H1 (cell line): ENCODE measurements at regions not wholly inside any gene's neighbourhood (a gene's known extent, or its start where the extent isn't known, plus 50 kb on each side); places are given as distances from the start of the nearest gene placed in this dataset.

Source experiments
- CTCF ChIA-PET: fragments of 300-600 bp; sonication (Branson Sonifier 250); formaldehyde crosslinking; loops from one replicate; lab custom pipeline; 2021; ENCODE audit not compliant: partially characterized antibody; lab: Charles Lee
- POLR2A ChIA-PET: fragments of 300-600 bp; sonication (Branson Sonifier 250); formaldehyde crosslinking; loops from one replicate; lab custom pipeline; 2021; ENCODE audit warnings: inconsistent platforms; ENCODE audit not compliant: partially characterized antibody; lab: Charles Lee
- DNase-seq, 2 experiments: peaks; one replicate each; pipeline versions ENCODE4 v3.0.0 to v3.0.0-alpha.2; 2010 to 2022; ENCODE audit warnings: low spot score in 2 of 2, low read depth in 1 of 2, mixed read lengths in 1 of 2
- FAIRE-seq: peaks from 2 replicates; lab custom pipeline; 2011; peaks lifted over from hg19 to GRCh38; lab: Jason Lieb, UNC
- H2AFZ ChIP-seq: 2 replicates; pipeline ENCODE4 v1.8.1; 2012; ENCODE audit warnings: low read length, inconsistent platforms
- H2AK5ac ChIP-seq: 2 replicates; pipeline ENCODE4 v1.6.1; 2013; ENCODE audit warnings: low read depth, low read length
- H2BK120ac ChIP-seq: replicated peaks from 2 replicates; pipeline ENCODE3; 2013; ENCODE audit warnings: low read depth, low read length, inconsistent platforms
- H2BK12ac ChIP-seq: 2 replicates; pipeline ENCODE4 v1.6.1; 2013; ENCODE audit warnings: low read depth, low read length
- H2BK15ac ChIP-seq: 2 replicates; pipeline ENCODE4 v1.6.1; 2013; ENCODE audit warnings: low read length
- H2BK20ac ChIP-seq: 2 replicates; pipeline ENCODE4 v1.6.1; 2013; ENCODE audit warnings: low read length
- H2BK5ac ChIP-seq: 2 replicates; pipeline ENCODE4 v1.6.1; 2013; ENCODE audit warnings: low read depth, low read length
- H3K14ac ChIP-seq: 2 replicates; pipeline ENCODE4 v1.6.1; 2013; ENCODE audit warnings: inconsistent platforms; ENCODE audit not compliant: insufficient read length
- H3K18ac ChIP-seq: 2 replicates; pipeline ENCODE4 v1.6.1; 2013; ENCODE audit warnings: low read length; ENCODE audit errors: extremely low read depth
- H3K23ac ChIP-seq: 2 replicates; pipeline ENCODE4 v1.6.1; 2013; ENCODE audit warnings: inconsistent platforms; ENCODE audit not compliant: insufficient read length
- H3K23me2 ChIP-seq: 2 replicates; pipeline ENCODE4 v1.6.1; 2013; ENCODE audit warnings: low read depth, low read length
- H3K27ac ChIP-seq: 2 replicates; pipeline ENCODE4 v1.6.1; 2011; ENCODE audit warnings: low read depth, low read length, inconsistent platforms
- H3K27me3 ChIP-seq, 4 experiments: replicated peaks in 1 of 4; 1 replicate in 1 of 4; 2 replicates in 3 of 4; pipeline versions ENCODE4 v1.6.1 to v1.8.1; 2011 to 2013; ENCODE audit warnings: low read length in 3 of 4, mild to moderate bottlenecking in 3 of 4, inconsistent platforms in 2 of 4, mixed read lengths in 2 of 4, moderate library complexity in 1 of 4; ENCODE audit not compliant: control insufficient read depth in 3 of 4, insufficient read depth in 3 of 4; ENCODE audit errors: extremely low read depth in 1 of 4
- H3K36me3 ChIP-seq, 4 experiments: 2 replicates each; pipeline versions ENCODE4 v1.6.1 to v1.8.1; 2011 to 2013; ENCODE audit warnings: mild to moderate bottlenecking in 4 of 4, low read length in 3 of 4, moderate library complexity in 2 of 4, control low read depth in 1 of 4, inconsistent platforms in 1 of 4; ENCODE audit not compliant: insufficient read depth in 4 of 4, control insufficient read depth in 2 of 4
- H3K4ac ChIP-seq: replicated peaks from 2 replicates; pipeline ENCODE3; 2013; ENCODE audit warnings: low read length, low read depth, mixed read lengths, inconsistent platforms; ENCODE audit not compliant: insufficient read length
- H3K4me1 ChIP-seq, 4 experiments: replicated peaks in 1 of 4; 1 replicate in 1 of 4; 2 replicates in 3 of 4; pipeline versions ENCODE4 v1.6.1 to v1.8.1; 2011 to 2013; ENCODE audit warnings: low read length in 3 of 4, inconsistent platforms in 2 of 4, mixed read lengths in 1 of 4; ENCODE audit not compliant: insufficient read depth in 4 of 4, control insufficient read depth in 3 of 4
- H3K4me2 ChIP-seq, 2 experiments: 2 replicates each; pipeline versions ENCODE4 v1.6.1 to v1.8.1; 2011 to 2013; ENCODE audit warnings: low read depth in 2 of 2, low read length in 2 of 2, control low read depth in 1 of 2, inconsistent platforms in 1 of 2, mild to moderate bottlenecking in 1 of 2; ENCODE audit not compliant: insufficient read depth in 1 of 2
- H3K4me3 ChIP-seq, 4 experiments: fragments of 200-600, 300-600 bp in 1 of 4; sonication (generic), shearing (Covaris generic), sonication (Bioruptor Twin) in 1 of 4; 2 replicates each; pipeline versions ENCODE4 v1.5.1 to v1.8.1; 2011 to 2016; ENCODE audit warnings: low read length in 4 of 4, low read depth in 3 of 4, control low read depth in 2 of 4, inconsistent platforms in 2 of 4, mild to moderate bottlenecking in 2 of 4, mixed read lengths in 1 of 4, moderate library complexity in 1 of 4; ENCODE audit not compliant: insufficient read depth in 2 of 4; ENCODE audit errors: extremely low read depth in 1 of 4
- H3K56ac ChIP-seq: replicated peaks from 2 replicates; pipeline ENCODE3; 2013; ENCODE audit warnings: low read depth, mild to moderate bottlenecking, mixed read lengths, low read length, inconsistent platforms; ENCODE audit not compliant: insufficient read length
- H3K79me1 ChIP-seq: 2 replicates; pipeline ENCODE4 v1.6.1; 2013; ENCODE audit warnings: low read depth, low read length, control low read depth
- H3K79me2 ChIP-seq, 2 experiments: 2 replicates each; pipeline versions ENCODE4 v1.6.1 to v1.8.1; 2012 to 2013; ENCODE audit warnings: low read length in 2 of 2, mild to moderate bottlenecking in 2 of 2, inconsistent platforms in 1 of 2; ENCODE audit not compliant: insufficient read depth in 2 of 2, control insufficient read depth in 1 of 2
- H3K9ac ChIP-seq, 4 experiments: replicated peaks in 1 of 4; 1 replicate in 1 of 4; 2 replicates in 3 of 4; pipeline versions ENCODE4 v1.6.1 to v1.8.1; 2011 to 2013; ENCODE audit warnings: low read depth in 3 of 4, low read length in 3 of 4, control low read depth in 2 of 4, mild to moderate bottlenecking in 2 of 4, moderate library complexity in 2 of 4, inconsistent platforms in 1 of 4; ENCODE audit errors: extremely low read depth in 1 of 4
- H3K9me3 ChIP-seq, 2 experiments: 2 replicates each; pipeline versions ENCODE4 v1.6.1 to v1.8.1; 2012 to 2013; ENCODE audit warnings: mild to moderate bottlenecking in 2 of 2, moderate library complexity in 2 of 2, control low read depth in 1 of 2, inconsistent platforms in 1 of 2, low read depth in 1 of 2, low read length in 1 of 2, mixed read lengths in 1 of 2; ENCODE audit not compliant: insufficient read depth in 2 of 2
- H4K20me1 ChIP-seq, 2 experiments: replicated peaks in 1 of 2; 2 replicates each; pipeline versions ENCODE3 to v1.8.1; 2011 to 2013; ENCODE audit warnings: inconsistent platforms in 2 of 2, low read length in 2 of 2, mild to moderate bottlenecking in 1 of 2; ENCODE audit not compliant: insufficient read depth in 2 of 2, control insufficient read depth in 1 of 2
- H4K5ac ChIP-seq: 2 replicates; pipeline ENCODE4 v1.6.1; 2013; ENCODE audit warnings: low read length, low read depth, mixed read lengths, inconsistent platforms; ENCODE audit not compliant: insufficient read length
- H4K8ac ChIP-seq: 2 replicates; pipeline ENCODE4 v1.8.0; 2013; ENCODE audit warnings: mild to moderate bottlenecking, moderate library complexity, low read length, inconsistent platforms; ENCODE audit not compliant: insufficient read depth; ENCODE audit errors: extremely low read depth
- H4K91ac ChIP-seq: replicated peaks from 2 replicates; pipeline ENCODE3; 2013; ENCODE audit warnings: low read length, mixed read lengths, inconsistent platforms; ENCODE audit not compliant: insufficient read length
- ASH2L ChIP-seq: fragments of 200-600, 300-600 bp; sonication (generic); IDR thresholded peaks from one replicate; pipeline ENCODE4 v1.7.1; 2017; ENCODE audit warnings: low read length
- BRCA1 ChIP-seq: IDR thresholded peaks from 2 replicates; pipeline ENCODE4 v1.6.1; 2012; ENCODE audit warnings: low read depth, low read length, improper control_type of control experiment
- RBBP5 ChIP-seq: IDR thresholded peaks from 2 replicates; pipeline ENCODE4 v1.7.1; 2012; ENCODE audit warnings: low read depth, mild to moderate bottlenecking, inconsistent platforms, low read length, moderate library complexity, borderline replicate concordance
- RFX5 ChIP-seq: IDR thresholded peaks from 2 replicates; pipeline ENCODE4 v1.6.1; 2011; ENCODE audit warnings: low read depth, low read length, improper control_type of control experiment, borderline replicate concordance
- WGBS, 2 experiments: shearing (Covaris generic) in 1 of 2; methylation state at CpG; one replicate each; pipeline versions ENCODE4 v1.1.6 to v1.1.7; 2013 to 2015; ENCODE audit warnings: low lambda C conversion rate in 2 of 2, mixed read lengths in 2 of 2, inconsistent platforms in 1 of 2, low coverage in 1 of 2, missing lambda C conversion rate in 1 of 2; ENCODE audit not compliant: insufficient replicate concordance in 2 of 2, insufficient coverage in 1 of 2, insufficient read length in 1 of 2; ENCODE audit errors: extremely low coverage in 1 of 2, missing lambda C conversion rate in 1 of 2; 5-methylcytosine and 5-hydroxymethylcytosine counted together

DNA sequence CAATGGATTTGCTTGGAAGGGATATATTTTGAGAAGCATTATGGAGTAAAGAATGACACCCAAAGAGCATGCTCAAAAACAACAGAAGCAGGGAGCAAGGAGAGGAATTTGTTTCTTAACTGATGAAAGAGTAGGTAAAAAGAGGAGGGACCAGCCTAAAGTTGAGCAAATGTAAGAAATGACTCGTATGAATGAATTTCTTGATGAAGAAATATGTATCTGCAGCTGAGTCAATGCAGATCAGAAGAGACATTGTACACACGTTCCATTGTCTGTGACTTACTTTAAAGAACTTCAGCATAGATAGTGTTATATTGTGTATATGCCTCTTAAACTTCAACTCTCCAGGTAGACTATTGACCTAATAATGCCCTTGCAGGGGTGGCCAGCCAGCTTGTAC is 112.7 kb upstream of the NREP start:
- ChIA-PET CTCF (interaction anchor here (0.8 kb wide), 1 partner anchor 112 kb away, joined by 4 read pairs; no protein-coding TSS in a partner anchor), POLR2A (no interaction called here)
- H4K5ac ChIP-seq, result no peak overlapping the region
- no peaks in the 10 kb centered on the region for H3K4me1 ChIP-seq
- H3K9ac ChIP-seq, result no peak overlapping the region
- TF ChIP-seq BRCA1 (no peak), RBBP5 (no peak), RFX5 (no peak), ASH2L (no peak)
- no peak overlapping the region for H2AK5ac ChIP-seq
- H3K23me2 ChIP-seq, result no peaks in the 10 kb centered on the region
- no peaks in the 10 kb centered on the region for H3K79me1 ChIP-seq
- no peak overlapping the region for H3K23ac ChIP-seq
- H2AFZ ChIP-seq, result no peak overlapping the region
- FAIRE-seq, result no peak
- H3K36me3 ChIP-seq, result no peaks in the 10 kb centered on the region
- no peak overlapping the region for H3K27ac ChIP-seq
- H2BK20ac ChIP-seq, result no peak overlapping the region
- 89% methylated on average over 2 of the region's 2 CpGs; no CpG with 5 or more reads in 1 of the 2 experiments for WGBS, 2 experiments
- no peak overlapping the region for H3K4me3 ChIP-seq
- no peak overlapping the region for H2BK15ac ChIP-seq
- no peak overlapping the region for H3K56ac ChIP-seq
- H3K27me3 ChIP-seq, result peaks cover 0 to 1% (median 0%) of the 10 kb centered on the region in 4 experiments; a peak in 1 of 7 replicates
- H3K4ac ChIP-seq, result no peak overlapping the region
- no peak overlapping the region for H2BK12ac ChIP-seq
- no peaks in the 10 kb centered on the region for H3K9me3 ChIP-seq
- H4K8ac ChIP-seq, result no peak overlapping the region
- no peak for DNase-seq
- no peak overlapping the region for H2BK5ac ChIP-seq
- no peak overlapping the region for H3K14ac ChIP-seq
- H4K91ac ChIP-seq, result no peak overlapping the region
- no peak overlapping the region for H3K4me2 ChIP-seq
- no peak overlapping the region for H2BK120ac ChIP-seq
- H4K20me1 ChIP-seq, result no peaks in the 10 kb centered on the region
- no peak overlapping the region for H3K18ac ChIP-seq
- no peaks in the 10 kb centered on the region for H3K79me2 ChIP-seq
